ENCODE measurements at regions not wholly inside any gene's neighbourhood (a gene's known extent, or its start where the extent isn't known, plus 50 kb on each side); places are given as distances from the start of the nearest gene placed in this dataset.

DNA sequence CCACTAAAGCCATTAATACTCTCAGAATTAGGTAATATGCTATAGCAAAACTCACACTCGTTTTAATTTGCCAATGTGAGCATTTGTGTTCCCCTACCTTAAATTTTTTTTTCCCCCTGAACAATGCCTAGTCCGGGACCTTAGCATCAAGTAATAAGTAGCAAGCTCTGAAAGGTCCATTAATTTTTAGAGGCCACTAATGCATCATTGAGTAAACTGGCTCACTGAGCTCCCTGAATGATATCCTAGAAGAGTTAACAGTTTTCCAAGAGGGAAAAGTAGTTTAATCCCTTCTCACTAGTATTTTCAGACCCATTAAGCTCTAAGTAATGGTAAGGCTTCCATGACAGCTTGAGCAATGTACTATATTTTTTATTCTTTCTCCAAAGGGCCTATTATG lies 242.2 kb downstream of the MAT2B start:
- H3K27me3 ChIP-seq (replicated peaks in 1 of 2; ENCODE audit: control insufficient read depth in 2 of 2, insufficient read depth in 2 of 2, low read length in 1 of 2) = no peaks in the 10 kb centered on the region
- DNase-seq (ENCODE audit: low read depth, low spot score) = no peak
- no peak for FAIRE-seq
- H3K4me2 ChIP-seq (ENCODE audit: control insufficient read depth, insufficient read depth) = no peak overlapping the region
- CTCF ChIA-PET = no interaction called here
- no TSS peak for BruUV-seq (replicated peaks)
- H3K4me1 ChIP-seq (ENCODE audit: control insufficient read depth, insufficient read depth, low read length) = no peaks in the 10 kb centered on the region
- 2% methylated on average over 2 of the region's 2 CpGs for WGBS (ENCODE audit: insufficient coverage, insufficient replicate concordance, low lambda C conversion rate, missing lambda C conversion rate)
- in situ Hi-C loops (cut with MboI) = no loop called here
- POLR2A ChIA-PET = no interaction called here
- intact Hi-C loops (cut with micrococcal nuclease; ENCODE audit: unreplicated experiment) = no loop called here
- no peak for ATAC-seq
- RAD21 ChIA-PET (ENCODE audit: unreplicated experiment) = no interaction called here
- H3K36me3 ChIP-seq (ENCODE audit: control insufficient read depth in 2 of 2, insufficient read depth in 2 of 2, low read length in 1 of 2) = no peaks in the 10 kb centered on the region
- H3K79me2 ChIP-seq (ENCODE audit: control insufficient read depth, insufficient read depth, low read length) = no peaks in the 10 kb centered on the region
- no peak overlapping the region for H3K27ac ChIP-seq (ENCODE audit: control insufficient read depth, insufficient read depth)
- no peak overlapping the region for H3K4me3 ChIP-seq
- no peak overlapping the region for H3K9ac ChIP-seq (ENCODE audit: control insufficient read depth, insufficient read depth, low read length)
- no peak overlapping the region for H2AFZ ChIP-seq (ENCODE audit: control insufficient read depth, low read depth, low read length)
- SMC1A ChIA-PET (ENCODE audit: uncharacterized antibody, unreplicated experiment) = no interaction called here
- no peaks in the 10 kb centered on the region for H4K20me1 ChIP-seq (ENCODE audit: control insufficient read depth, insufficient read depth)
- no peak for TF ChIP-seq SIN3A (IDR thresholded peaks at IDR 0.05; ENCODE audit: low read depth, low read length)
- no peak for TF ChIP-seq HCFC1 (IDR thresholded peaks at IDR 0.05; ENCODE audit: low read length)
- TF ChIP-seq, protein P1, sequence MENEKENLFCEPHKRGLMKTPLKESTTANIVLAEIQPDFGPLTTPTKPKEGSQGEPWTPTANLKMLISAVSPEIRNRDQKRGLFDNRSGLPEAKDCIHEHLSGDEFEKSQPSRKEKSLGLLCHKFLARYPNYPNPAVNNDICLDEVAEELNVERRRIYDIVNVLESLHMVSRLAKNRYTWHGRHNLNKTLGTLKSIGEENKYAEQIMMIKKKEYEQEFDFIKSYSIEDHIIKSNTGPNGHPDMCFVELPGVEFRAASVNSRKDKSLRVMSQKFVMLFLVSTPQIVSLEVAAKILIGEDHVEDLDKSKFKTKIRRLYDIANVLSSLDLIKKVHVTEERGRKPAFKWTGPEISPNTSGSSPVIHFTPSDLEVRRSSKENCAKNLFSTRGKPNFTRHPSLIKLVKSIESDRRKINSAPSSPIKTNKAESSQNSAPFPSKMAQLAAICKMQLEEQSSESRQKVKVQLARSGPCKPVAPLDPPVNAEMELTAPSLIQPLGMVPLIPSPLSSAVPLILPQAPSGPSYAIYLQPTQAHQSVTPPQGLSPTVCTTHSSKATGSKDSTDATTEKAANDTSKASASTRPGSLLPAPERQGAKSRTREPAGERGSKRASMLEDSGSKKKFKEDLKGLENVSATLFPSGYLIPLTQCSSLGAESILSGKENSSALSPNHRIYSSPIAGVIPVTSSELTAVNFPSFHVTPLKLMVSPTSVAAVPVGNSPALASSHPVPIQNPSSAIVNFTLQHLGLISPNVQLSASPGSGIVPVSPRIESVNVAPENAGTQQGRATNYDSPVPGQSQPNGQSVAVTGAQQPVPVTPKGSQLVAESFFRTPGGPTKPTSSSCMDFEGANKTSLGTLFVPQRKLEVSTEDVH (IDR thresholded peaks at IDR 0.05; ENCODE audit: low read depth, partially characterized antibody) = no peak
- TF ChIP-seq, protein P2, sequence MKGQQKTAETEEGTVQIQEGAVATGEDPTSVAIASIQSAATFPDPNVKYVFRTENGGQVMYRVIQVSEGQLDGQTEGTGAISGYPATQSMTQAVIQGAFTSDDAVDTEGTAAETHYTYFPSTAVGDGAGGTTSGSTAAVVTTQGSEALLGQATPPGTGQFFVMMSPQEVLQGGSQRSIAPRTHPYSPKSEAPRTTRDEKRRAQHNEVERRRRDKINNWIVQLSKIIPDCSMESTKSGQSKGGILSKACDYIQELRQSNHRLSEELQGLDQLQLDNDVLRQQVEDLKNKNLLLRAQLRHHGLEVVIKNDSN (IDR thresholded peaks at IDR 0.05; ENCODE audit: borderline replicate concordance, extremely low read length, insufficient read depth, low read depth, low read length) = no peak
- TF ChIP-seq NBN (IDR thresholded peaks at IDR 0.05) = no peak
- TF ChIP-seq ZNF384 (IDR thresholded peaks at IDR 0.05; ENCODE audit: borderline replicate concordance, low read depth, low read length) = no peak
- TF ChIP-seq, protein P3, sequence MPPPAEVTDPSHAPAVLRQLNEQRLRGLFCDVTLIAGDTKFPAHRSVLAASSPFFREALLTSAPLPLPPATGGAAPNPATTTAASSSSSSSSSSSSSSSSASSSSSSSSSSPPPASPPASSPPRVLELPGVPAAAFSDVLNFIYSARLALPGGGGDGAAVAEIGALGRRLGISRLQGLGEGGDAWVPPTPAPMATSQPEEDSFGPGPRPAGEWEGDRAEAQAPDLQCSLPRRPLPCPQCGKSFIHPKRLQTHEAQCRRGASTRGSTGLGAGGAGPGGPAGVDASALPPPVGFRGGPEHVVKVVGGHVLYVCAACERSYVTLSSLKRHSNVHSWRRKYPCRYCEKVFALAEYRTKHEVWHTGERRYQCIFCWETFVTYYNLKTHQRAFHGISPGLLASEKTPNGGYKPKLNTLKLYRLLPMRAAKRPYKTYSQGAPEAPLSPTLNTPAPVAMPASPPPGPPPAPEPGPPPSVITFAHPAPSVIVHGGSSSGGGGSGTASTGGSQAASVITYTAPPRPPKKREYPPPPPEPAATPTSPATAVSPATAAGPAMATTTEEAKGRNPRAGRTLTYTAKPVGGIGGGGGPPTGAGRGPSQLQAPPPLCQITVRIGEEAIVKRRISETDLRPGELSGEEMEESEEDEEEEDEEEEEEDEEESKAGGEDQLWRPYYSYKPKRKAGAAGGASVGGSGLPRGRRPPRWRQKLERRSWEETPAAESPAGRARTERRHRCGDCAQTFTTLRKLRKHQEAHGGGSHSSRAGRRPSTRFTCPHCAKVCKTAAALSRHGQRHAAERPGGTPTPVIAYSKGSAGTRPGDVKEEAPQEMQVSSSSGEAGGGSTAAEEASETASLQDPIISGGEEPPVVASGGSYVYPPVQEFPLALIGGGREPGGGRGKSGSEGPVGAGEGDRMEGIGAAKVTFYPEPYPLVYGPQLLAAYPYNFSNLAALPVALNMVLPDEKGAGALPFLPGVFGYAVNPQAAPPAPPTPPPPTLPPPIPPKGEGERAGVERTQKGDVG (CRISPR knock-in tag; IDR thresholded peaks at IDR 0.05) = no peak
- TF ChIP-seq, protein P4, sequence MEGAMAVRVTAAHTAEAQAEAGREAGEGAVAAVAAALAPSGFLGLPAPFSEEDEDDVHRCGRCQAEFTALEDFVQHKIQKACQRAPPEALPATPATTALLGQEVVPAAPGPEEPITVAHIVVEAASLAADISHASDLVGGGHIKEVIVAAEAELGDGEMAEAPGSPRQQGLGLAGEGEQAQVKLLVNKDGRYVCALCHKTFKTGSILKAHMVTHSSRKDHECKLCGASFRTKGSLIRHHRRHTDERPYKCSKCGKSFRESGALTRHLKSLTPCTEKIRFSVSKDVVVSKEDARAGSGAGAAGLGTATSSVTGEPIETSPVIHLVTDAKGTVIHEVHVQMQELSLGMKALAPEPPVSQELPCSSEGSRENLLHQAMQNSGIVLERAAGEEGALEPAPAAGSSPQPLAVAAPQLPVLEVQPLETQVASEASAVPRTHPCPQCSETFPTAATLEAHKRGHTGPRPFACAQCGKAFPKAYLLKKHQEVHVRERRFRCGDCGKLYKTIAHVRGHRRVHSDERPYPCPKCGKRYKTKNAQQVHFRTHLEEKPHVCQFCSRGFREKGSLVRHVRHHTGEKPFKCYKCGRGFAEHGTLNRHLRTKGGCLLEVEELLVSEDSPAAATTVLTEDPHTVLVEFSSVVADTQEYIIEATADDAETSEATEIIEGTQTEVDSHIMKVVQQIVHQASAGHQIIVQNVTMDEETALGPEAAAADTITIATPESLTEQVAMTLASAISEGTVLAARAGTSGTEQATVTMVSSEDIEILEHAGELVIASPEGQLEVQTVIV (IDR thresholded peaks at IDR 0.05; ENCODE audit: borderline replicate concordance, partially characterized antibody) = no peak
- TF ChIP-seq RB1 (IDR thresholded peaks at IDR 0.05; ENCODE audit: borderline replicate concordance) = no peak
- no peak for TF ChIP-seq SMAD1 (IDR thresholded peaks at IDR 0.05; ENCODE audit: low read depth, partially characterized antibody)
- no peak for TF ChIP-seq ASH2L (IDR thresholded peaks at IDR 0.05; ENCODE audit: borderline replicate concordance, low read depth)
- H3K9me3 ChIP-seq (replicated peaks; ENCODE audit: control insufficient read depth, insufficient read depth, low read length) = no peaks in the 10 kb centered on the region; the same call in 2 of the 3 replicates

Measured in GM12878 (cell line).